ENCODE measurements at regions not wholly inside any gene's neighbourhood (a gene's known extent, or its start where the extent isn't known, plus 50 kb on each side); places are given as distances from the start of the nearest gene placed in this dataset.

DNA sequence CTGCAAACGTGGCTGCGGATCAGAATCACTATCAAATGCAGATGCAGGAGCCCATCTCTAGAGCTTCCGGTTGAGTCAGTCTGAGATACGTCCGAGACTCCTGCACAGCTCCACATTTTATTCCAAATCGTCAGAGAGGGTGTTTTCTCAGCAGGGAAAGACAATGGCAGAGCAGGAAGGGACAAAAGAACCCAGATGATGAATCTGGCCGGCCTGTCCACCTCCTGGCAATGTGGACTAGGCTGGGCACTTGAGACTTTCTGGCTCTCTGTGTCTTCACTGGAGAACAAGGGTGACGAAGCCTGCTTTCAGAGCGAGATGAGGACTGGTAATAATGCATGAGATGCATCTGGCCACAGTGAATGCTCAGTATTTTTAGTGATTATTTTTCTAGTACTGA is 255.9 kb upstream of the MYT1L start:
- TF ChIP-seq CTCF (IDR thresholded peaks at IDR 0.05) (no peak), POLR2A (IDR thresholded peaks at IDR 0.05) (no peak)

Data from right lobe of liver (tissue), 4 donors.